Transverse colon (tissue), 3 donors: ENCODE measurements at regions not wholly inside any gene's neighbourhood (a gene's known extent, or its start where the extent isn't known, plus 50 kb on each side); places are given as distances from the start of the nearest gene placed in this dataset.

ENCODE experiments used
- CTCF ChIP-seq, 5 experiments: fragments of 200-600 bp in 3 of 5; fragments of 450-650 bp in 2 of 5; sonication (generic) in 3 of 5; IDR thresholded peaks; 1 replicate in 2 of 5; 2 replicates in 3 of 5; pipeline ENCODE4 v1.5.1; 2016 to 2017; ENCODE audit warnings: antibody characterized with exemption in 5 of 5, inconsistent platforms in 3 of 5, mild to moderate bottlenecking in 2 of 5, moderate library complexity in 1 of 5
- EP300 ChIP-seq: sonication (generic); formaldehyde crosslinking; IDR thresholded peaks from one replicate; pipeline ENCODE4 v1.6.1; 2017; ENCODE audit warnings: antibody characterized with exemption, low read depth

- TF ChIP-seq CTCF (IDR thresholded peaks at IDR 0.05): no peak
- TF ChIP-seq EP300: no peak
These were observed 430.3 kb downstream of the ZNF536 start for GRCh38 chr19:30802424-30803013.
